CD8-positive, alpha-beta memory T cell (primary cell): ENCODE measurements at regions not wholly inside any gene's neighbourhood (a gene's known extent, or its start where the extent isn't known, plus 50 kb on each side); places are given as distances from the start of the nearest gene placed in this dataset.

Experiments used
- CTCF ChIA-PET: fragments of 350-600 bp; sonication (Branson Sonifier 250); formaldehyde crosslinking; loops from one replicate; lab custom pipeline; 2021; ENCODE audit warnings: antibody characterized with exemption; lab: Charles Lee
- POLR2A ChIA-PET: fragments of 350-600 bp; sonication (Branson Sonifier 250); formaldehyde crosslinking; loops from one replicate; lab custom pipeline; 2021; ENCODE audit warnings: antibody characterized with exemption; lab: Charles Lee
- DNase-seq, 5 donors: peaks; one replicate each; pipeline versions ENCODE4 v3.0.0 to v3.0.0-alpha.2; 2020 to 2022; ENCODE audit warnings: mixed read lengths in 1 of 5
- H3K27ac ChIP-seq: one replicate; pipeline ENCODE4 v1.7.0; 2013; ENCODE audit warnings: low read depth, mild to moderate bottlenecking, low read length, moderate library complexity
- H3K27me3 ChIP-seq: 2 replicates; pipeline ENCODE4 v1.7.0; 2013; ENCODE audit warnings: low read length, mild to moderate bottlenecking; ENCODE audit not compliant: insufficient read depth, poor library complexity, severe bottlenecking
- H3K36me3 ChIP-seq: 2 replicates; pipeline ENCODE4 v1.7.0; 2013; ENCODE audit warnings: mild to moderate bottlenecking, low read length, moderate library complexity; ENCODE audit not compliant: insufficient read depth
- H3K4me1 ChIP-seq: 2 replicates; pipeline ENCODE4 v1.7.0; 2013; ENCODE audit warnings: mild to moderate bottlenecking, low read length, moderate library complexity; ENCODE audit not compliant: insufficient read depth
- H3K4me3 ChIP-seq: 2 replicates; pipeline ENCODE4 v1.7.0; 2013; ENCODE audit warnings: mild to moderate bottlenecking, low read length
- H3K9me3 ChIP-seq: 2 replicates; pipeline ENCODE4 v1.7.0; 2013; ENCODE audit warnings: mild to moderate bottlenecking, low read length
- H3K27ac Mint-ChIP-seq, 8 donors: one replicate each; pipeline ENCODE4 v1.8.0; 2020 to 2021; ENCODE audit warnings: mixed read lengths in 8 of 8, mild to moderate bottlenecking in 6 of 8, inconsistent platforms in 3 of 8, moderate library complexity in 3 of 8
- H3K27me3 Mint-ChIP-seq, 2 donors: one replicate each; pipeline ENCODE4 v1.8.0; 2020 to 2021; ENCODE audit warnings: mixed read lengths in 2 of 2, mild to moderate bottlenecking in 1 of 2, moderate library complexity in 1 of 2
- H3K36me3 Mint-ChIP-seq, 3 donors: one replicate each; pipeline ENCODE4 v1.8.0; 2020 to 2021; ENCODE audit warnings: mixed read lengths in 3 of 3, inconsistent platforms in 1 of 3, mild to moderate bottlenecking in 1 of 3
- H3K4me1 Mint-ChIP-seq, 3 donors: one replicate each; pipeline ENCODE4 v1.8.0; 2020 to 2021; ENCODE audit warnings: mixed read lengths in 3 of 3, inconsistent platforms in 1 of 3, mild to moderate bottlenecking in 1 of 3
- H3K4me3 Mint-ChIP-seq, 7 donors: one replicate each; pipeline ENCODE4 v1.8.0; 2020 to 2021; ENCODE audit warnings: mixed read lengths in 7 of 7, mild to moderate bottlenecking in 6 of 7, moderate library complexity in 4 of 7, inconsistent platforms in 2 of 7
- H3K9me3 Mint-ChIP-seq, 5 donors: one replicate each; pipeline ENCODE4 v1.8.0; 2020 to 2022; ENCODE audit warnings: mixed read lengths in 5 of 5, mild to moderate bottlenecking in 3 of 5, moderate library complexity in 2 of 5, inconsistent platforms in 1 of 5

DNA sequence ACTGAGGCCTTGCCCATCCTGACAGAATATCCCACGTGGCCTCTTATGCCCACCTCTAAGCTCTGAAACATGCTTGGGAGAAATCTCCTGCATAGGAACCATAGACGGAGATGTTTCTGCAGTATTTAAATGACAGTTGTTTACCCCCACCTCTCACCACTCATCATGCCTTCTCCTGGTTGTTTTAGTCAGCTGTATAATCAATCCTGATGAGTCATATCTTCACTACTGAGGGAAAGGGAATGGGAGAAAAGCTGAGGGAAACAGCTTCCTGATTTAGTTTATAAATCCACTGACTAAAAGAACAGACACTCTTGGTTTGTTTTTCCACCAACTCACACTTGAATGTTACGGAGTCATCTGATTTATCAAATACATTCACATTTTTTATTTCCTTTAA lies 113.2 kb upstream of the TENT5A start:
- no peak overlapping the region for H3K27ac Mint-ChIP-seq
- no peak overlapping the region for H3K4me3 Mint-ChIP-seq
- Histone ChIP-seq H3K4me3 (no peak overlapping the region), H3K36me3 (no peaks in the 10 kb centered on the region), H3K9me3 (no peaks in the 10 kb centered on the region), H3K27ac (no peak overlapping the region), H3K27me3 (no peaks in the 10 kb centered on the region), H3K4me1 (no peaks in the 10 kb centered on the region)
- no peaks in the 10 kb centered on the region for H3K4me1 Mint-ChIP-seq
- H3K9me3 Mint-ChIP-seq, result peaks cover 0 to 1% (median 0%) of the 10 kb centered on the region in 5 donors
- ChIA-PET POLR2A (no interaction called here), CTCF (no interaction called here)
- no peaks in the 10 kb centered on the region for H3K27me3 Mint-ChIP-seq
- peaks cover 0 to 2% (median 0%) of the 10 kb centered on the region in 3 donors for H3K36me3 Mint-ChIP-seq
- DNase-seq, result no peak

DNA sequence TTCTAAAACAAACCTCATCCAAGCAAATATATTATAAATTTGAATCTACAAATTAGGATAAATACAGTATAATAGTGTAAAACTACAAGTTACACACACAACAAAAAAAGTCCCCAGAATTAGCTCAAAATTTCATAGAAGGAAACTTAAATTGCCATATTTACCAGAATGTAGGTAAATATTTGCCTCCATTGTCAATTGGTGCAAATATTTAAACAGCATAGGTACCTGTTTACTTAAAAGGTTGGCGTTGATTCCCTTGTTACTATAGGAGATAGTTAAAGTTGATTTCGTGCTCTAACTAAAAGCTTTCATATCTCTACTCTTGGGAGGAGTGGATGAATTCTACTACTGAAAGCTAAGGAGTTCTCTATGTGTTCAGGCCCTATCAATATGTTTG lies 111.6 kb upstream of the TENT5A start:
- no peak overlapping the region for H3K27ac ChIP-seq
- H3K4me1 ChIP-seq, result no peaks in the 10 kb centered on the region
- CTCF ChIA-PET, result no interaction called here
- POLR2A ChIA-PET, result no interaction called here
- H3K4me1 Mint-ChIP-seq, result no peaks in the 10 kb centered on the region
- no peak overlapping the region for H3K4me3 Mint-ChIP-seq
- no peak overlapping the region for H3K27ac Mint-ChIP-seq
- H3K4me3 ChIP-seq, result no peak overlapping the region
- H3K27me3 ChIP-seq, result no peaks in the 10 kb centered on the region
- no peaks in the 10 kb centered on the region for H3K9me3 ChIP-seq
- H3K9me3 Mint-ChIP-seq, result no peaks in the 10 kb centered on the region
- H3K27me3 Mint-ChIP-seq, result no peaks in the 10 kb centered on the region
- H3K36me3 Mint-ChIP-seq, result peaks cover 0 to 2% (median 0%) of the 10 kb centered on the region in 3 donors
- no peaks in the 10 kb centered on the region for H3K36me3 ChIP-seq
- no peak for DNase-seq

DNA sequence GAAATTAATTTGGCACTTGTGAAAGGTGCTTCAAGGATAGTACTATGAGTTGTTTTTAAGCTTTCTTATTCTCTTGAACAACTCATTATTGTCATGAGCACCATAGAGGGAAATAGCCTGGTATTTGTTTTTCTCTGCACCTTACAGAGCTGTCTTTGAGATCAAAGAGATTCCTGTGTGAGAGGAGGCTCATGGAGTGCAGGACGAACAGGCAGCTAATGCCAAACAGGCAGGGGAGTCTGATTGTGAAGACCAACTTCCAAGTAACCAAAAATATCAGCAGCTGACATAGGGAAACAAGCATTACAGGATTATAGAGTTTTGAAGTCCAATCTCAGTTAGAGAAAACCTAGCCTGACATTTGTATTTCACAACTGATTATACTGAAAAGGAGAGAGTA lies 110.6 kb upstream of the TENT5A start:
- Mint-ChIP-seq H3K9me3 (no peaks in the 10 kb centered on the region), H3K4me1 (no peaks in the 10 kb centered on the region), H3K4me3 (no peak overlapping the region), H3K27me3 (no peaks in the 10 kb centered on the region), H3K36me3 (peaks cover 0 to 2% (median 0%) of the 10 kb centered on the region in 3 donors), H3K27ac (no peak overlapping the region)
- ChIA-PET POLR2A (no interaction called here), CTCF (no interaction called here)
- H3K9me3 ChIP-seq, result no peaks in the 10 kb centered on the region
- H3K36me3 ChIP-seq, result no peaks in the 10 kb centered on the region
- no peaks in the 10 kb centered on the region for H3K27me3 ChIP-seq
- DNase-seq, result no peak
- H3K27ac ChIP-seq, result no peak overlapping the region
- H3K4me3 ChIP-seq, result no peak overlapping the region
- H3K4me1 ChIP-seq, result no peaks in the 10 kb centered on the region

DNA sequence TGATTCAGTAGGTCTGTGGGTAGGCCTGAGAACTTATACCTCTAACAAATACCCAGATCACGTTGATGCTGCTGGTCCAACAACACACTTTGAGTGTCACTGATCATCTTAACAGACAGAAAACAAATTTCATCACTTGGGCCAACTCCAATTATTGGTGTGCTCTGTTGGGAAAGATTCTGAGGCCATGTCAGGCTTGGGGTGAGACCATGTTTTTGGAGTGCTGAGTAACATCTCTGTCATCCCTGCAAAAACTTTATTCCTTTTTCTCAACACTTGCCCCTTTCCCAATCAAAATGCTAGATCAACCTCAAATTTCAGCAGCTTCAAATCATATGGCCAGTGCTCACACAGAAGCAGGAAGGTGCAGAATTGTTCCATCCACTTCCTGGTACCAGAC lies 108.8 kb upstream of the TENT5A start:
- H3K4me1 Mint-ChIP-seq, result no peaks in the 10 kb centered on the region
- H3K9me3 Mint-ChIP-seq, result no peaks in the 10 kb centered on the region
- H3K36me3 Mint-ChIP-seq, result peaks cover 0 to 2% (median 0%) of the 10 kb centered on the region in 3 donors
- ChIA-PET CTCF (no interaction called here), POLR2A (no interaction called here)
- H3K27me3 Mint-ChIP-seq, result no peaks in the 10 kb centered on the region
- no peak overlapping the region for H3K27ac ChIP-seq
- no peaks in the 10 kb centered on the region for H3K9me3 ChIP-seq
- H3K4me1 ChIP-seq, result no peaks in the 10 kb centered on the region
- H3K4me3 ChIP-seq, result no peak overlapping the region
- no peak overlapping the region for H3K27ac Mint-ChIP-seq
- DNase-seq, result no peak
- no peaks in the 10 kb centered on the region for H3K27me3 ChIP-seq
- H3K4me3 Mint-ChIP-seq, result no peak overlapping the region
- no peaks in the 10 kb centered on the region for H3K36me3 ChIP-seq

DNA sequence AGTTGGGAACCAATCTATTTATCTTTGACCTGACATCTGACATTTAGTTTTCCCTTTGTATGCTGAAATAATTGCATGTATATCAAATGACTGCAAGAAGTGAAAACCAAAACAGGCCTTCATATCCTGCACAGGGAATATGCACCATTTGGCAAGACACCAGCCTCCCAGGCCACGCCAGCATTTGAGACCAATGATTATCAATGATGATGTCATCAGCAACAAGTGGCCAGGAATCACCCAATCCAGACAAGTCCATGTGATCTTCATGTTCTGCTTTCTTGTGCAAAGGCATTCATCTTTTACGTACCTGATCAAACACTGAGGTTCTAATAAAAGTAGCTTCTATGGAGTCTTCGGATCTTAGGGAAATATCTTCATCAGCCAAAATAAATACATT lies 107.4 kb upstream of the TENT5A start:
- ChIA-PET POLR2A (no interaction called here), CTCF (no interaction called here)
- no peaks in the 10 kb centered on the region for H3K9me3 ChIP-seq
- H3K36me3 ChIP-seq, result no peaks in the 10 kb centered on the region
- Mint-ChIP-seq H3K27ac (no peak overlapping the region), H3K36me3 (no peaks in the 10 kb centered on the region), H3K27me3 (no peaks in the 10 kb centered on the region), H3K4me3 (no peak overlapping the region), H3K9me3 (no peaks in the 10 kb centered on the region), H3K4me1 (no peaks in the 10 kb centered on the region)
- DNase-seq, result no peak
- H3K27ac ChIP-seq, result no peak overlapping the region
- H3K4me1 ChIP-seq, result no peaks in the 10 kb centered on the region
- no peak overlapping the region for H3K4me3 ChIP-seq
- H3K27me3 ChIP-seq, result no peaks in the 10 kb centered on the region

DNA sequence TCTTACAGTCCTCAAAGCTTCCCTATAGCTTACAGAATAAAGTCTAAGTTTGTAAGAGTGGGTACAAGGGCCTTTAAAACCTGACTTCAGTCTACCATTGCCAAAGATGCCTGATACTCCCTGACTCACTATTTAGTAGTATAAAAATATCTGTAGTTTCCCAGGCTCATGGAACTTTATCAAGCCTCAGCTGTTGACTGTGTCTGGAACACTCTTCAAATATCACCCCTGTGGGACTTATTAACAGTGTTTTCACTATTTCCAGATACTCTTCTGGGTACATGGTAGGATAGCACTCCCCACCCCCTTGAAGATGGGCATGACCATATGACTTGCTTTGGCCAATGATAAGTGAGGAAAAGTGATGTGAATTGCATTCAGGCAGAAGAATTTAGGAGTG lies 105.3 kb upstream of the TENT5A start:
- Histone ChIP-seq H3K4me1 (no peaks in the 10 kb centered on the region), H3K27ac (no peak overlapping the region), H3K9me3 (no peaks in the 10 kb centered on the region), H3K27me3 (no peaks in the 10 kb centered on the region), H3K36me3 (no peaks in the 10 kb centered on the region), H3K4me3 (no peak overlapping the region)
- Mint-ChIP-seq H3K36me3 (no peaks in the 10 kb centered on the region), H3K4me1 (no peaks in the 10 kb centered on the region), H3K27ac (no peak overlapping the region), H3K27me3 (no peaks in the 10 kb centered on the region), H3K9me3 (no peaks in the 10 kb centered on the region), H3K4me3 (no peak overlapping the region)
- no peak for DNase-seq
- POLR2A ChIA-PET, result no interaction called here
- CTCF ChIA-PET, result no interaction called here

DNA sequence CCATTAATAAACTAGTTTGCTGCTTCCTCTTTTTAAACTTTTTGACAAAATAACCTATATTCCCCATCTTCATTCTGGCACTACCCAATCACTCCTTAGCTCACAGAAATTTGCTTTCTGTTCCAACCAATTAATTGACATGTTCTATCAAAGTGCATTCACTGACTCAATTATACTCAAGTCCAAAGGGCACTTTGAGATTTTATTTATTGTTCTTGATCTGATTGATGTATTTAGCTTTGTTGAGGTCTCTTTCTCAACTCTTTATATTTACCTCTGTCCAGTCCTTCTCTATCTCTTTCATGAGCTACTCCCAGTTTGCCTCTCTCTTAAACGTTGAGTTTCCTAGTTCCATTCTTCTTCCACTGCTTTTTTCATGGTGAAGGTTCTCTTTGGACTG lies 104.4 kb upstream of the TENT5A start:
- Mint-ChIP-seq H3K4me3 (no peak overlapping the region), H3K9me3 (no peaks in the 10 kb centered on the region), H3K36me3 (no peaks in the 10 kb centered on the region), H3K4me1 (no peaks in the 10 kb centered on the region), H3K27me3 (no peaks in the 10 kb centered on the region), H3K27ac (peak overlapping the region in 1 of 8 donors; percentile 16)
- POLR2A ChIA-PET, result no interaction called here
- Histone ChIP-seq H3K27ac (no peak overlapping the region), H3K27me3 (no peaks in the 10 kb centered on the region), H3K36me3 (no peaks in the 10 kb centered on the region), H3K4me1 (no peaks in the 10 kb centered on the region), H3K4me3 (no peak overlapping the region), H3K9me3 (no peaks in the 10 kb centered on the region)
- DNase-seq, result no peak
- CTCF ChIA-PET, result no interaction called here

DNA sequence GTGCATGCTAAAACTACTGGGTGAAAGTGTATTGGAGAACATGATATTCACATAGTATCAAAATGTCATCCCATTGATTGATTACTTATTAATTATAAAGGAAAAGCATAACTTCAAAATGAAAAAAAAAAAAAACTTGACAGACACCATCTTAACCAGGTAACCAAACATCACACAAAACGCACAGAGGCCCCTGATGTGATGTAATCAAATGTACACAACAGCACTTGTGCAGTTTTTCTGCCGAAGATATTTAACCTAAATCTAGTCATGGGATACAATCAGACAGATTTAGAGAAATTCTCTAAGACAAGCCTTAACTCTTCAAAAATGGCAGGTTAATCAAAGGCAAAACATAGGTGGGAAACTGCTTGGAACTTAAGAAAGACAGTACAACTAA lies 102.0 kb upstream of the TENT5A start:
- H3K27ac Mint-ChIP-seq, result no peak overlapping the region
- Histone ChIP-seq H3K4me1 (no peaks in the 10 kb centered on the region), H3K4me3 (no peak overlapping the region), H3K27ac (no peak overlapping the region), H3K9me3 (no peaks in the 10 kb centered on the region), H3K27me3 (no peaks in the 10 kb centered on the region), H3K36me3 (no peaks in the 10 kb centered on the region)
- peaks cover 0 to 3% (median 0%) of the 10 kb centered on the region in 5 donors for H3K9me3 Mint-ChIP-seq
- ChIA-PET CTCF (no interaction called here), POLR2A (no interaction called here)
- H3K27me3 Mint-ChIP-seq, result peaks cover 0 to 1% of the 10 kb centered on the region in 2 donors
- no peak overlapping the region for H3K4me3 Mint-ChIP-seq
- no peaks in the 10 kb centered on the region for H3K36me3 Mint-ChIP-seq
- no peak for DNase-seq
- H3K4me1 Mint-ChIP-seq, result no peaks in the 10 kb centered on the region

DNA sequence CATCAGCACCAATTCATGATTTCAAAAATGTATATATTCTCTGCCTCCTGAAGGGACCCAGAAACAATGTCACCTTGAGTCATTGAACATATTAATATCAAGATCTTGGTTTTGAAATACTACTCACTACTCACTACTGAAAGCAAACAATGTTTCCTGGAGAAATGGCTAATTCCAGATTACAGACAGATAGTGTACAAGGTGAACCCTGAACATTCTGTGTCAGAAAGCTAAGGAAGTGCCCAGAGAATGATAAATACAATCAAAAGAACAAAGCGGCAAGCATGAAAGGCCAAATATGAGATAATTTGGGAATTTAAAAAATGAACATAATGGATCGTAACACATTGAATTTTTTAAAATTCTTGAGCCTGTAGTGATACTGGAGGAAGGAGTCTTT lies 101.5 kb upstream of the TENT5A start:
- CTCF ChIA-PET, result no interaction called here
- H3K27me3 Mint-ChIP-seq, result peaks cover 0 to 1% of the 10 kb centered on the region in 2 donors
- Histone ChIP-seq H3K4me3 (no peak overlapping the region), H3K27me3 (no peaks in the 10 kb centered on the region), H3K36me3 (no peaks in the 10 kb centered on the region), H3K4me1 (no peaks in the 10 kb centered on the region), H3K9me3 (no peaks in the 10 kb centered on the region), H3K27ac (no peak overlapping the region)
- no peaks in the 10 kb centered on the region for H3K36me3 Mint-ChIP-seq
- H3K9me3 Mint-ChIP-seq, result peaks cover 0 to 3% (median 0%) of the 10 kb centered on the region in 5 donors
- DNase-seq, result no peak
- no peak overlapping the region for H3K27ac Mint-ChIP-seq
- no peak overlapping the region for H3K4me3 Mint-ChIP-seq
- POLR2A ChIA-PET, result no interaction called here
- H3K4me1 Mint-ChIP-seq, result no peaks in the 10 kb centered on the region
